ENCODE measurements at regions not wholly inside any gene's neighbourhood (a gene's known extent, or its start where the extent isn't known, plus 50 kb on each side); places are given as distances from the start of the nearest gene placed in this dataset.

DNA sequence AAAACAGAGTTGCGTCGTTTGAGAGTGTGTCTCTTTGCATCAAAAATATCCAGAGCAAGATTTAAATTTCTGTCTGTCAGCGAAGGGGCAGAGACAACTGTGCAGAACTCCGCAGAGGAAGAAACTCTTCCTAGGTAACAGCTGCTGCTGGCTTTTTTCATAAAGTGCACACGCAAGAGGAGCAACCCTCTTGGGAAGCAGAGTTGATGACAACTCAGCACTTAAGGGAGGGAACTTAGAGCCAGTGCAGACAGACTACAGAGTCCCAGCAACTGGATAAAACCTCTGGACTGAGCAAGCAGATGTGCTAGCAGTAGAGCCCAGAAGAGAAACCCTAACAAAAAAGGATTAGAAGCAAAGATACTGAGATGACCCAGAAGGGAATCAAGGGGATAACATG is 337.1 kb downstream of the PCNX1 start:
- Histone ChIP-seq H3K56ac (ENCODE audit: extremely low read depth, insufficient read depth, low read length) (no peak overlapping the region; the same call in 1 of the 2 replicates), H2BK120ac (ENCODE audit: low read depth, low read length) (peak overlapping the region; percentile 86), H2BK15ac (ENCODE audit: low read depth, low read length) (peak overlapping the region; percentile 84; the same call in 2 of the 3 replicates), H4K5ac (ENCODE audit: low read depth, low read length) (peak overlapping the region; percentile 94), H3K14ac (replicated peaks; ENCODE audit: low read depth, low read length) (peak overlapping the region; percentile 64), H3K36me3 (ENCODE audit: control insufficient read depth, insufficient read depth, low read length) (no peaks in the 10 kb centered on the region), H3K79me1 (ENCODE audit: low read depth in 1 of 2, low read length in 2 of 2) (no peaks in the 10 kb centered on the region), H3K27me3 (ENCODE audit: control insufficient read depth, insufficient read depth, low read length) (no peaks in the 10 kb centered on the region), H2BK20ac (ENCODE audit: low read depth, low read length) (peak overlapping the region; percentile 74), H3K9me1 (ENCODE audit: insufficient read depth, low read length) (peaks cover 10% of the 10 kb centered on the region), H3K4me1 (ENCODE audit: control insufficient read depth, insufficient read depth, low read length) (peaks cover 37% of the 10 kb centered on the region), H3K4me2 (ENCODE audit: low read depth, low read length) (peak overlapping the region; percentile 83; the same call in 1 of the 2 replicates), H3K9ac (ENCODE audit: low read depth, low read length) (no peak overlapping the region; the same call in 1 of the 2 replicates), H3K18ac (ENCODE audit: low read depth, low read length) (peak overlapping the region; percentile 95), H3K27ac (ENCODE audit: insufficient read depth, low read length) (peak overlapping the region; percentile 51; the same call in 1 of the 2 replicates), H3K23ac (ENCODE audit: low read depth, low read length) (peak overlapping the region; percentile 21; the same call in 1 of the 2 replicates), H3K4me3 (ENCODE audit: insufficient read depth, low read depth, low read length) (no peak overlapping the region), H2AK9ac (replicated peaks; ENCODE audit: low read depth, low read length, poor library complexity) (no peak overlapping the region), H2AFZ (replicated peaks; ENCODE audit: low read length, poor library complexity) (no peak overlapping the region), H2AK5ac (ENCODE audit: low read depth, low read length) (peak overlapping the region; percentile 33; the same call in 1 of the 2 replicates), H2BK5ac (ENCODE audit: low read depth, low read length, poor library complexity, severe bottlenecking) (peak overlapping the region; percentile 100), H4K8ac (ENCODE audit: low read depth in 2 of 2, low read length in 2 of 2) (peak overlapping the region; percentile 67 to 76), H4K20me1 (ENCODE audit: insufficient read depth, low read length) (no peaks in the 10 kb centered on the region), H4K91ac (ENCODE audit: insufficient read depth, low read depth, low read length) (peak overlapping the region; percentile 58), H3K4ac (ENCODE audit: low read depth, low read length) (peak overlapping the region; percentile 39), H3K9me3 (ENCODE audit: control insufficient read depth, insufficient read depth, low read length) (no peaks in the 10 kb centered on the region)
- no TSS peak for BruUV-seq (replicated peaks)
- ATAC-seq (ENCODE audit: low read depth) (peak; percentile 10), DNase-seq (peak; percentile 55)
- intact Hi-C loops (cut with micrococcal nuclease) (no loop called here), in situ Hi-C loops (cut with MboI; ENCODE audit: low sequenced_read_pairs) (no loop called here), dilution Hi-C loops (cut with HindIII; ENCODE audit: low sequenced_read_pairs, unreplicated experiment) (no loop called here)
- ChIA-PET POLR2A (ENCODE audit: unreplicated experiment) (no interaction called here), CTCF (no interaction called here)
- TF ChIP-seq BHLHE40 (IDR thresholded peaks at IDR 0.05; ENCODE audit: low read depth, low read length) (no peak), SMC3 (IDR thresholded peaks at IDR 0.05; ENCODE audit: low read depth, low read length) (no peak), FOS (IDR thresholded peaks at IDR 0.05; ENCODE audit: low read depth, low read length) (no peak), MXI1 (IDR thresholded peaks at IDR 0.05; ENCODE audit: borderline replicate concordance, low read depth, low read length) (no peak), MAZ (IDR thresholded peaks at IDR 0.05; ENCODE audit: borderline replicate concordance, low read depth, low read length) (no peak), MAFK (IDR thresholded peaks at IDR 0.05; ENCODE audit: low read depth, low read length) (no peak), RCOR1 (IDR thresholded peaks at IDR 0.05; ENCODE audit: insufficient replicate concordance, low read length) (no peak), CEBPB (IDR thresholded peaks at IDR 0.05; ENCODE audit: low read depth, low read length) (no peak), RAD21 (IDR thresholded peaks at IDR 0.05; ENCODE audit: low read length) (no peak), NFE2L2 (IDR thresholded peaks at IDR 0.05; ENCODE audit: low read depth, low read length) (no peak), CHD1 (IDR thresholded peaks at IDR 0.05; ENCODE audit: low read depth, low read length) (no peak), POLR2A (IDR thresholded peaks at IDR 0.05; ENCODE audit: low read depth, low read length) (no peak), RFX5 (IDR thresholded peaks at IDR 0.05; ENCODE audit: low read depth, low read length) (no peak)
- TF ChIP-seq, protein P1, sequence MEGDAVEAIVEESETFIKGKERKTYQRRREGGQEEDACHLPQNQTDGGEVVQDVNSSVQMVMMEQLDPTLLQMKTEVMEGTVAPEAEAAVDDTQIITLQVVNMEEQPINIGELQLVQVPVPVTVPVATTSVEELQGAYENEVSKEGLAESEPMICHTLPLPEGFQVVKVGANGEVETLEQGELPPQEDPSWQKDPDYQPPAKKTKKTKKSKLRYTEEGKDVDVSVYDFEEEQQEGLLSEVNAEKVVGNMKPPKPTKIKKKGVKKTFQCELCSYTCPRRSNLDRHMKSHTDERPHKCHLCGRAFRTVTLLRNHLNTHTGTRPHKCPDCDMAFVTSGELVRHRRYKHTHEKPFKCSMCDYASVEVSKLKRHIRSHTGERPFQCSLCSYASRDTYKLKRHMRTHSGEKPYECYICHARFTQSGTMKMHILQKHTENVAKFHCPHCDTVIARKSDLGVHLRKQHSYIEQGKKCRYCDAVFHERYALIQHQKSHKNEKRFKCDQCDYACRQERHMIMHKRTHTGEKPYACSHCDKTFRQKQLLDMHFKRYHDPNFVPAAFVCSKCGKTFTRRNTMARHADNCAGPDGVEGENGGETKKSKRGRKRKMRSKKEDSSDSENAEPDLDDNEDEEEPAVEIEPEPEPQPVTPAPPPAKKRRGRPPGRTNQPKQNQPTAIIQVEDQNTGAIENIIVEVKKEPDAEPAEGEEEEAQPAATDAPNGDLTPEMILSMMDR (conservative IDR thresholded peaks at IDR 0.05; ENCODE audit: low read depth, low read length): no peak
- TF ChIP-seq, protein P2, sequence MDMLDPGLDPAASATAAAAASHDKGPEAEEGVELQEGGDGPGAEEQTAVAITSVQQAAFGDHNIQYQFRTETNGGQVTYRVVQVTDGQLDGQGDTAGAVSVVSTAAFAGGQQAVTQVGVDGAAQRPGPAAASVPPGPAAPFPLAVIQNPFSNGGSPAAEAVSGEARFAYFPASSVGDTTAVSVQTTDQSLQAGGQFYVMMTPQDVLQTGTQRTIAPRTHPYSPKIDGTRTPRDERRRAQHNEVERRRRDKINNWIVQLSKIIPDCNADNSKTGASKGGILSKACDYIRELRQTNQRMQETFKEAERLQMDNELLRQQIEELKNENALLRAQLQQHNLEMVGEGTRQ (IDR thresholded peaks at IDR 0.05; ENCODE audit: low read depth, low read length): no peak
- TF ChIP-seq, protein P3, sequence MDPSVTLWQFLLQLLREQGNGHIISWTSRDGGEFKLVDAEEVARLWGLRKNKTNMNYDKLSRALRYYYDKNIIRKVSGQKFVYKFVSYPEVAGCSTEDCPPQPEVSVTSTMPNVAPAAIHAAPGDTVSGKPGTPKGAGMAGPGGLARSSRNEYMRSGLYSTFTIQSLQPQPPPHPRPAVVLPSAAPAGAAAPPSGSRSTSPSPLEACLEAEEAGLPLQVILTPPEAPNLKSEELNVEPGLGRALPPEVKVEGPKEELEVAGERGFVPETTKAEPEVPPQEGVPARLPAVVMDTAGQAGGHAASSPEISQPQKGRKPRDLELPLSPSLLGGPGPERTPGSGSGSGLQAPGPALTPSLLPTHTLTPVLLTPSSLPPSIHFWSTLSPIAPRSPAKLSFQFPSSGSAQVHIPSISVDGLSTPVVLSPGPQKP (IDR thresholded peaks at IDR 0.05; ENCODE audit: borderline replicate concordance, low read depth, low read length): no peak
- 86% methylated on average over 1 of the region's 5 CpGs; no CpG with 5 or more reads in 1 of the 2 experiments for WGBS, 2 experiments (ENCODE audit: extremely low coverage in 2 of 2, insufficient read length in 1 of 2)
